ENCODE measurements at regions not wholly inside any gene's neighbourhood (a gene's known extent, or its start where the extent isn't known, plus 50 kb on each side); places are given as distances from the start of the nearest gene placed in this dataset.

DNA sequence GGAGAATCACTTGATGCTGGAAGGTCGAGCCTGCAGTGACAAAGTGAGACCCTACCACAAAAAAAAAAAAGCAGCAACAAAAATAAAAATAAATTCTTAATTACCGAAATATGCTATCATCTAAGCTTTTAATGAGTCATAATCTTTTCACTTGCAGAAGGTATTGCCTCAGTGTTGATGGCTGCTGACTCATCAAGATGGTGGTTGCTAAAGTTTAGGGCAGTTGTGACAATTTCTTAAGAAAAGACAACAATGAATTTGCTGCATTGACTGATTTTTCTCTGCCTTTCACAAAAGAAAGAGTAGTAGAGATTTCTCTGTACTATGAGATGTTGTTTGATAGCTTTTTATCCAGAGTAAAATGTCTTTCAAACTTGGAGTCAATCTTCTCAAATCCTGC lies 1809.0 kb downstream of the SUCLG1 start:
- peak; percentile 11 for DNase-seq

DNA sequence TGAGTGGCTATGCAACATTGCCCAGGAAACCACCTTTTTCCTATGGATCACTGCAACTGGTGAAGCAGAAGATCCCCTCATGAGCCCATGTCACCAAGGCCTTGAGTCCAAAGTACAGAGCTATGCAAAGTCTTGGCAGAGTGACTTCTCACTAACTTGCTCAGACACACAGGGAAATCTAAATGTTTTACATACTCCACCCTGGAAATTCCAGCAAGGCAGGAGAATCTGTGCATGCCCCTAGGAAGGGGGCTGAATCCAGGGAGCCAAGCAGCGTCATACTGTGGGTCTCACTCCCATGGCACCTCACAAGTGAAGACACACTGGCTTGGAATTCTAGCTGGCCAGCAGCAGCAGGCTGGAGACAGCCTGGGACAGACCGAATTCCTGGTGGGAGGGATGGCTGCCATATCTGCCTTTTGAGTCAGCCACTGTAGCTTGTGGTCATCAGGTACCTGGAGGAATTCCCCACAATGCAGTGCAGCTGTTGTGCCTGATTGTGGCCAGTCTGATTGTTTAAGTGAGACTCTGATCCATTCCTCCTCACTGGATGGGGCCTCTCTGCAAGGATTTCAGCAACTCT lies 1817.4 kb downstream of the SUCLG1 start:
- DNase-seq: peak; percentile 3

DNA sequence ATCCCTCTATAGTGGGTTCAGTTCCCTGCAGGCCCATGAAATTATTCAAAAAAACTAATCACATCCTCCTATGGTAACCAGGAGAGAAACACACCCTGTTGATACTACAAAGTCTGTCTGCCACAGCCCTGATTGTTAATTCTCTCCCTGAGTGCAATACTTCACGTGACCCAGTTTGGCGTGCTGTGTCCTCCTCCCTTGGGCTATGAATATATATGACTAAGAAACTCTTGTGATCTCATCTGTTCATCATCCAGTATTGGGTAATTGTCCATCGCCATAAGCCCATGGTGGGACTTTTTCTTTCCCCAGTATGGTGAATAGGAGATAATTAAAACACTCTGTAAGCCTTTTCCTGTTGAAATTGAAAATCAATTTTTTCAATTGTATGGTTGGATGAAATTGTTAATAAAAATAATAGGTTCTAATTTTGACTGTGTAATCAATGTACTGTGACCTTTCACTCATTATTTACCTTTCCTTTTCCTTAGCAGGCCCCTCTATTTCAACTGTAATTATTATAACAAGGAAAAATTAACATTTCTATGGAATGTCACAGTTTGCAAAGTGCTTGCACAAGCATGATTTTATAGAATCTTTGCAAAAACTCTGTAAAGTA lies 1822.6 kb downstream of the SUCLG1 start:
- DNase-seq: peak; percentile 30

- no peak for DNase-seq
Measured at GRCh38 chr2:82599021-82599420, 1860.1 kb downstream of the SUCLG1 start.

DNA sequence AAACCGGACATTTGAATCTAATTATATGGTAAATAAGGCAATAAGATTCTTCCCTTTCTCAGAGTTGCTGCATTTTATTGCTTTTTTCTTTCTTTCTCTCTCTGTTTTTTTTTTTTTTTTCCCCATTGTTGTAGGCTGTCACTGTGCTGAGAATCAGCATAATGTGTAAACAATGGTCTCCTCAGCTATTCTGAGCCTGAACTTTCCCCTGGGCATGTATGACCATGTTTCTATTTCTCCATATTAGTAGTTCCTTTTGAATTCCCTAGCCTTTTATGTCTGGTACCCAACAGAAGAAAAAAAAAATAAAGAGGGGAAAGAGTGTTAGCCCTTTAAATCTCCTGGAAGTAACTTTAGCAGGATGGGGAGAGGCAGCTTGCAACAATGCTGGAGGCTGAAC lies 1862.5 kb downstream of the SUCLG1 start:
- no peak for DNase-seq

- DNase-seq: no peak
Measured at GRCh38 chr2:82591718-82592117, 1867.4 kb downstream of the SUCLG1 start.

- DNase-seq: no peak
Measured at GRCh38 chr2:82576656-82577055, 1882.4 kb downstream of the SUCLG1 start.

- no peak for DNase-seq
Measured at GRCh38 chr2:82539280-82539621, 1919.8 kb downstream of the SUCLG1 start.

DNA sequence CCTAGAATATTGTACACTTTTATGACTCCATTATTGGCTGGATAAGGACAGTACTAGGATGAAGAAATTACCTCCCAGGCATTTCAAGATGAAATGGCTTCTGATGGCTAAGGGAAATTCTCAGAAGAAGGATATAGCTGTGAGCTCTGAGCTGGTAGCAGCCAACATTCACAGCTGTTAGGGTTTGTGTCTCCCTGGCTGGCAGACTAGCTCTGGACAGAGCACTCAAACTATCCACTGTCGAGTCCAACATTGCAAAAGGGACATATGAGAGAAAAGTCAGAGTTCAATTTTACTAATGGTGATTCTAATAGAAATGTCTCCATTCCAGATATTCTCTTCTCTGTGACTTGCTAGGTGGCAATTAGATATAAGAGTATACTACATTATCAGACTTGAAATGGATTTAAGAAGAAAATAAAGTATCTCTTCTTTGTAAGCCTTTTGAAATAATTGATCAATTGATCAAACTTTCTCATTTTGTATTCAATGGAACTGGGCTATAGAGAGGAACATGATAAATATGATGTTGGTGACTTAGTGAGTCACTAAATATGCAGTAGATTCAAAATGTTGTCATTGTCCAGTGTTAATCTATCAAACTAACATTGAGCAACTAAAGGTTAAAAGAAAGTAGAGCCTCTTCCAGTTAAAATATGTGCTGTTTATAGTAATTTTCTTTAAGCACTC lies 1920.3 kb downstream of the SUCLG1 start:
- DNase-seq: no peak

DNA sequence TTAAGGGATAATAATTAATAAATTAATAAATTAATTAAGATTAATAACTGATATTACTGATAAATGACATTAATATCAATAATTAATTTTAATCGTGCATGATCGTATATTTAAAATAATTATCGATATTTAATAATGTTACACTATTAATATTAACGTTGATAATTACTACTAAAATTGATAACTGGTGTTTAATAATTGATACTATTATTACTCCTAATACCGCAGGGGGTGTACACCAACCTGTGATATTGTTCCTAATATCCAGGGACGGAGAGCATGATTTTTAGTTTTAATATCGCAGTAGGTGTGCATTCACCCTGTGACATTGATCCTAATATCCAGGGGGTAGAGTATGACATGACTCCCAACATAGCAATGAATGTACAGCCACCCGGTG lies 1930.8 kb downstream of the SUCLG1 start:
- DNase-seq: no peak

DNA sequence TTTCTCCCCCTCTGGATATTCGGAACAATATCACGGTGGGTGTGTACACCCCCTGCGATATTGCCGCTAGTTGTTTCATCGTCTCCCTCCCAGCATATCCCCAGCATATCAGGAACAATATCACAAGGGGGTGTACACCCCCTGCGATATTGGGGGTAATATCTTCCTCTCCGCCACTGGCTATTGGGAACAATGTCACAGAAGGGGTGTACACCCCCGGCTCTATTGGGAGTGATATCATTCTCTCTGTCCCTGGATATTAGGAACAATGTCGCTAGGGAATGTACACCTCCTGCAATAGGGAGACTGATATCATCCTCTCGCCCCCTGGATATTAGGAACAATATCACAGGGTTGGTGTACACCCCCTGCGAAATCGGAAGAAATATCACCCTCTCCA lies 1932.0 kb downstream of the SUCLG1 start:
- no peak for DNase-seq

GRCh38 chr2:82526277-82526676 lies 1932.8 kb downstream of the SUCLG1 start:
- no peak for DNase-seq

DNA sequence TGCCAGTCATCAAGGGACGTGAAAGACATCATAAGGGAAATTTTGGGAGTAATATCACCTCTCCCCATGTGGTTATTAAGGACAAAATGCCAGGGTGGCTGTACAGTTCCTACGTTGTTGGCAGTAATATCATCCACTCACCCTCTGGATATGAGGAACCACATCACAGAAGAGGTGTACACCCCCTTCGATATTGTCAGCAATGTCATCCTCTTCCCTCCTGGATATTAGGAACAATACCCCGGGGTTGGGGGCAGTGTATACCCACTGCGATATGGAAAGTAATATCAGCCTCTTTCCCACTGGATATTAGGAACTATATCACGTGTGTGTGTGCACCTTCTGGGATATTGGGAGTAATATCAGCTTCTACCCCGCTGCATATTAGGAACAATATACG lies 1933.3 kb downstream of the SUCLG1 start:
- DNase-seq: no peak

DNA sequence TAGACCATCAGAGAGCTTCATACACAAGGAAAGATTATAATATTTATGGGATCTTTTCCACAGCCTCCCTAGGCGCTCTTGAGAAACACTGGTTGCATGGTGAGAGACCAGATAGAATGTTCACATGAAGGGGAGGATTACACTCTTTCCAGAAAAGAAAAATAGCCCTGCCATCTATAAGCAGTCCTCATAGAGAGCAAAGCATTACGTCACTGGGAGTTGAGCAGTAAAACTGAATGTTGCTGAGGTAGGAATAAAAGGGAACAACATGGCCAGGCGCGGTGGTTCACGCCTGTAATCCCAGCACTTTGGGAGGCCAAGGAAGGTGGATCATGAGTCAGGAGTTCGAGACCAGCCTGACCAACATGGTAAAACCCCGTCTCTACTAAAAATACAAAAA lies 1934.3 kb downstream of the SUCLG1 start:
- no peak for DNase-seq

DNA sequence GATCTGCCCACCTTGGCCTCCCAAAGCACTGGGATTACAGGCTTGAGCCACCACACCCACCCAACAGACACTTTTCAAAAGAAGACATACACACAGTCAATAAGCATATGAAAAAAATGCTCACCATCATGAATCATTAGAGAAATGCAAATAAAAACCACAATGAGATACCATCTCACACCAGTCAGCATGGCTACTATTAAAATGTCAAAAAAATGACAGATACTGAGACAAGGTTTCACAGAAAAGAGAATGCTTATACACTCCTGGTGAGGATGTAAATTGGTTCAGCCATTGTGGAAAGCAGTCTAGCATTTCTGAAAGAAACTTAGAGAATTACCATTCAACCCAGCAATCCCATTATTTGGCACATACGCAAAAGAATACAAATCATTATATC lies 1947.2 kb downstream of the SUCLG1 start:
- no peak for DNase-seq

DNA sequence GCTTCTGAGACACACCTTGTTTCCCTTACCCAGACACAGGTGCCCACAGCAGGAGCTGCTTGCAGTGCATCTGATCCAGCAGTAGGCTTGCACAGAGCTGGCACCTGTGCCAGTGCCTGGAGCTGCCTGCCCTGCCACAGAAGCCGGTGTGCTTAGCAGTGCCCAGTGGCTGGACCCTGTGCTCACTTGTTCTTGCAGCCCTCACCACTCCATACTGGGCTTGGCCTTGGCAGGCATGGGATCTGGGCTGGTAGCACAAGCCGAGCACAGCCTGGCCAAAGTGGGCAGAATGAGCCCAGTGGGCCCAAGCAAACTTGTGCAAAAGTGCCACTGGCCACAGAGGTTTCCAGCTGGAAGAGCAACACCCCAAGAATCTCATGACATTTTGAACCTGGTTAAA lies 1950.4 kb downstream of the SUCLG1 start:
- DNase-seq: no peak

GRCh38 chr2:82507657-82508056 lies 1951.4 kb downstream of the SUCLG1 start:
- DNase-seq: no peak

GRCh38 chr2:82501217-82501616 lies 1957.9 kb downstream of the SUCLG1 start:
- no peak for DNase-seq

- DNase-seq: no peak
Measured at GRCh38 chr2:82498777-82499443, 1960.2 kb downstream of the SUCLG1 start.

- no peak for DNase-seq
Measured at GRCh38 chr2:82494739-82495138, 1964.3 kb downstream of the SUCLG1 start.

- no peak for DNase-seq
Measured at GRCh38 chr2:82491591-82491990, 1967.5 kb downstream of the SUCLG1 start.

- DNase-seq: no peak
Measured at GRCh38 chr2:82487354-82487753, 1971.7 kb downstream of the SUCLG1 start.

GRCh38 chr2:82485701-82486100 lies 1973.4 kb downstream of the SUCLG1 start:
- no peak for DNase-seq

GRCh38 chr2:82481207-82481606 lies 1977.9 kb downstream of the SUCLG1 start:
- DNase-seq: no peak

All from fibroblast of skin of scalp (primary cell).